ENCODE measurements at regions not wholly inside any gene's neighbourhood (a gene's known extent, or its start where the extent isn't known, plus 50 kb on each side); places are given as distances from the start of the nearest gene placed in this dataset.
"Not testable (repeated sequence)": the region's sequence is repeated elsewhere in the genome, so short reads cannot be mapped to it uniquely, and the experiment has no call there.

- no peak for DNase-seq (ENCODE audit: low read depth)
Observed at GRCh38 chr5:107068782-107069181, 602.0 kb downstream of the EFNA5 start.

- DNase-seq (ENCODE audit: low read depth) = no peak
Observed at GRCh38 chr5:107067395-107067794, 603.3 kb downstream of the EFNA5 start.

- DNase-seq (ENCODE audit: low read depth) = peak; percentile 18
Observed at GRCh38 chr5:107063511-107063910, 607.2 kb downstream of the EFNA5 start.

GRCh38 chr5:107058803-107059202 is 611.9 kb downstream of the EFNA5 start:
- no peak for DNase-seq (ENCODE audit: low read depth)

- DNase-seq (ENCODE audit: low read depth) = no peak
Observed at GRCh38 chr5:107058235-107058634, 612.5 kb downstream of the EFNA5 start.

GRCh38 chr5:107056278-107056677 is 614.5 kb downstream of the EFNA5 start:
- DNase-seq (ENCODE audit: low read depth) = no peak

- DNase-seq (ENCODE audit: low read depth) = no peak
Observed at GRCh38 chr5:107047048-107047447, 623.7 kb downstream of the EFNA5 start.

GRCh38 chr5:107043665-107044064 is 627.1 kb downstream of the EFNA5 start:
- DNase-seq (ENCODE audit: low read depth) = no peak

GRCh38 chr5:107040907-107041306 is 629.8 kb downstream of the EFNA5 start:
- no peak for DNase-seq (ENCODE audit: low read depth)

GRCh38 chr5:107032629-107033028 is 638.1 kb downstream of the EFNA5 start:
- DNase-seq (ENCODE audit: low read depth) = no peak

GRCh38 chr5:107028938-107029337 is 641.8 kb downstream of the EFNA5 start:
- no peak for DNase-seq (ENCODE audit: low read depth)

GRCh38 chr5:107025712-107026497 is 644.8 kb downstream of the EFNA5 start:
- no peak for DNase-seq (ENCODE audit: low read depth)

- peak; percentile 26 for DNase-seq (ENCODE audit: low read depth)
Observed at GRCh38 chr5:107023732-107024131, 647.0 kb downstream of the EFNA5 start.

- DNase-seq (ENCODE audit: low read depth) = no peak
Observed at GRCh38 chr5:107021575-107021974, 649.2 kb downstream of the EFNA5 start.

- DNase-seq (ENCODE audit: low read depth) = no peak
Observed at GRCh38 chr5:107020626-107021025, 650.1 kb downstream of the EFNA5 start.

GRCh38 chr5:107017616-107018015 is 653.1 kb downstream of the EFNA5 start:
- no peak for DNase-seq (ENCODE audit: low read depth)

- no peak for DNase-seq (ENCODE audit: low read depth)
Observed at GRCh38 chr5:107012371-107012770, 658.4 kb downstream of the EFNA5 start.

GRCh38 chr5:107011605-107012004 is 659.1 kb downstream of the EFNA5 start:
- no peak for DNase-seq (ENCODE audit: low read depth)

GRCh38 chr5:107010060-107010459 is 660.7 kb downstream of the EFNA5 start:
- no peak for DNase-seq (ENCODE audit: low read depth)

GRCh38 chr5:107005653-107006052 is 665.1 kb downstream of the EFNA5 start:
- no peak for DNase-seq (ENCODE audit: low read depth)

GRCh38 chr5:107005161-107005560 is 665.6 kb downstream of the EFNA5 start:
- DNase-seq (ENCODE audit: low read depth) = no peak

GRCh38 chr5:107002115-107002514 is 668.6 kb downstream of the EFNA5 start:
- DNase-seq (ENCODE audit: low read depth) = no peak

GRCh38 chr5:106999506-106999905 is 671.2 kb downstream of the EFNA5 start:
- not testable (repeated sequence) for DNase-seq (ENCODE audit: low read depth)

GRCh38 chr5:106986006-106986405 is 684.7 kb downstream of the EFNA5 start:
- no peak for DNase-seq (ENCODE audit: low read depth)

Measured in stromal cell of bone marrow (primary cell).